GM12878 (cell line): ENCODE measurements at regions not wholly inside any gene's neighbourhood (a gene's known extent, or its start where the extent isn't known, plus 50 kb on each side); places are given as distances from the start of the nearest gene placed in this dataset.

Experiments
- ATAC-seq: fragments of 200-7000 bp; cut with Tn5 transposase; 3 replicates; pipeline ENCODE4 v1.9.1; 2020; ENCODE audit warnings: mild to moderate bottlenecking, moderate library complexity
- BruUV-seq: library from RNA; stranded (reverse); fragments of 400-500 nt; replicated peaks from 2 replicates; lab custom pipeline; 2021; lab: Mats Ljungman, UMichigan
- CTCF ChIA-PET: fragments of 300-600 bp; sonication (Branson Sonifier 250); formaldehyde crosslinking; extraction: SDS; loops from one replicate; lab custom pipeline; 2021; ENCODE audit warnings: inconsistent platforms; lab: Yijun Ruan, JAX
- POLR2A ChIA-PET: fragments of 350-600 bp; formaldehyde crosslinking; extraction: SDS; loops from one replicate; lab custom pipeline; 2021; ENCODE audit warnings: inconsistent platforms; lab: Charles Lee
- RAD21 ChIA-PET: fragments of 300-600 bp; sonication (Branson Sonifier 250); formaldehyde crosslinking; loops from one replicate; lab custom pipeline; 2023; ENCODE audit warnings: antibody characterized with exemption; ENCODE audit not compliant: unreplicated experiment; lab: Charles Lee
- SMC1A ChIA-PET: fragments of 300-600 bp; sonication (Branson Sonifier 250); formaldehyde crosslinking; loops from one replicate; lab custom pipeline; 2023; ENCODE audit not compliant: unreplicated experiment, uncharacterized antibody; lab: Charles Lee
- DNase-seq: peaks from one replicate; pipeline ENCODE4 v3.0.0-alpha.2; 2011; ENCODE audit warnings: low read depth, low spot score
- FAIRE-seq: peaks from 3 replicates; lab custom pipeline; 2011; peaks lifted over from hg19 to GRCh38; lab: Jason Lieb, UNC
- H2AFZ ChIP-seq: 2 replicates; pipeline ENCODE4 v1.6.0; 2011; ENCODE audit warnings: low read depth, low read length, control low read depth; ENCODE audit not compliant: control insufficient read depth
- H3K27ac ChIP-seq: 2 replicates; pipeline ENCODE4 v1.5.1; 2011; ENCODE audit warnings: control low read depth; ENCODE audit not compliant: control insufficient read depth, insufficient read depth
- H3K27me3 ChIP-seq, 2 experiments: replicated peaks in 1 of 2; 2 replicates each; pipeline versions ENCODE4 v1.6.0 to v1.6.1; 2011; ENCODE audit warnings: low read length in 1 of 2; ENCODE audit not compliant: control insufficient read depth in 2 of 2, insufficient read depth in 2 of 2
- H3K36me3 ChIP-seq, 2 experiments: 2 replicates each; pipeline ENCODE4 v1.5.1; 2011; ENCODE audit warnings: low read length in 1 of 2; ENCODE audit not compliant: control insufficient read depth in 2 of 2, insufficient read depth in 2 of 2
- H3K4me1 ChIP-seq: 2 replicates; pipeline ENCODE4 v1.6.1; 2011; ENCODE audit warnings: mild to moderate bottlenecking, low read length, moderate library complexity, mixed read lengths; ENCODE audit not compliant: control insufficient read depth, insufficient read depth
- H3K4me2 ChIP-seq: 2 replicates; pipeline ENCODE4 v1.6.0; 2011; ENCODE audit warnings: control low read depth; ENCODE audit not compliant: control insufficient read depth, insufficient read depth
- H3K4me3 ChIP-seq: fragments of 200-600 bp; sonication (generic); 2 replicates; pipeline ENCODE4 v1.5.1; 2016
- H3K79me2 ChIP-seq: 2 replicates; pipeline ENCODE4 v1.6.0; 2011; ENCODE audit warnings: low read length; ENCODE audit not compliant: control insufficient read depth, insufficient read depth
- H3K9ac ChIP-seq: 2 replicates; pipeline ENCODE4 v1.8.0; 2011; ENCODE audit warnings: low read length, control low read depth, mixed read lengths; ENCODE audit not compliant: control insufficient read depth, insufficient read depth
- H3K9me3 ChIP-seq: replicated peaks from 3 replicates; pipeline ENCODE4 v1.5.1; 2011; ENCODE audit warnings: mild to moderate bottlenecking, low read length; ENCODE audit not compliant: control insufficient read depth, insufficient read depth
- H4K20me1 ChIP-seq: 2 replicates; pipeline ENCODE4 v1.6.0; 2011; ENCODE audit not compliant: control insufficient read depth, insufficient read depth
- BCLAF1 ChIP-seq: fragments of 450-650 bp; IDR thresholded peaks from 2 replicates; pipeline ENCODE4 v1.6.1; 2017; ENCODE audit warnings: antibody characterized with exemption, mild to moderate bottlenecking, moderate library complexity
- CTCF ChIP-seq, 3 experiments: IDR thresholded peaks in 2 of 3; conservative IDR thresholded peaks in 1 of 3; 2 replicates each; pipeline ENCODE4 v1.5.1; 2011; ENCODE audit warnings: low read depth in 3 of 3, low read length in 3 of 3, mild to moderate bottlenecking in 3 of 3, control low read depth in 2 of 3, moderate library complexity in 2 of 3, inconsistent platforms in 1 of 3, mixed read lengths in 1 of 3; ENCODE audit not compliant: control insufficient read depth in 2 of 3, insufficient read depth in 1 of 3; ENCODE audit errors: extremely low read depth in 1 of 3
- EED ChIP-seq: sonication (generic); IDR thresholded peaks from 2 replicates; pipeline ENCODE4 v1.6.1; 2016; ENCODE audit warnings: antibody characterized with exemption, low read depth
- EP300 ChIP-seq, 2 experiments: fragments of 150-350 bp in 1 of 2; IDR thresholded peaks; 2 replicates each; pipeline ENCODE4 v1.6.1; 2011 to 2012; ENCODE audit warnings: low read depth in 2 of 2, low read length in 2 of 2, borderline replicate concordance in 1 of 2, improper control_type of control experiment in 1 of 2, inconsistent platforms in 1 of 2; ENCODE audit not compliant: control insufficient read depth in 1 of 2
- FOS ChIP-seq: IDR thresholded peaks from 3 replicates; pipeline ENCODE4 v1.6.1; 2011; ENCODE audit warnings: borderline replicate concordance; ENCODE audit not compliant: insufficient read length; ENCODE audit errors: extremely low read depth
- MAX ChIP-seq: IDR thresholded peaks from 2 replicates; pipeline ENCODE4 v1.6.1; 2012; ENCODE audit warnings: low read depth, low read length, improper control_type of control experiment
- NFYB ChIP-seq: IDR thresholded peaks from 2 replicates; pipeline ENCODE4 v1.6.1; 2011; ENCODE audit warnings: low read depth, mild to moderate bottlenecking, low read length, improper control_type of control experiment, moderate library complexity; ENCODE audit not compliant: insufficient read depth
- NRF1 ChIP-seq: conservative IDR thresholded peaks from 2 replicates; pipeline ENCODE4 v1.6.1; 2011; ENCODE audit warnings: mild to moderate bottlenecking, low read depth, low read length, improper control_type of control experiment
- PBX3 ChIP-seq: IDR thresholded peaks from 2 replicates; pipeline ENCODE4 v1.6.1; 2011; ENCODE audit warnings: mild to moderate bottlenecking, low read depth, low read length, moderate library complexity; ENCODE audit not compliant: insufficient replicate concordance
- TAF1 ChIP-seq: IDR thresholded peaks from 2 replicates; pipeline ENCODE4 v1.6.1; 2011; ENCODE audit warnings: mild to moderate bottlenecking, low read depth, low read length, borderline replicate concordance
- TARDBP ChIP-seq: IDR thresholded peaks from 2 replicates; pipeline ENCODE4 v1.6.1; 2016; ENCODE audit warnings: borderline replicate concordance
- TCF7 ChIP-seq: IDR thresholded peaks from 2 replicates; pipeline ENCODE4 v1.6.1; 2014; ENCODE audit warnings: antibody characterized with exemption, borderline replicate concordance
- ZBTB33 ChIP-seq: fragments of 450-650 bp; IDR thresholded peaks from 2 replicates; pipeline ENCODE4 v1.6.1; 2017; ENCODE audit warnings: mild to moderate bottlenecking
- ZNF24 ChIP-seq: fragments of 450-650 bp; IDR thresholded peaks from 2 replicates; pipeline ENCODE4 v1.6.1; 2017; ENCODE audit warnings: antibody characterized with exemption, mild to moderate bottlenecking
- WGBS: methylation state at CpG from one replicate; pipeline ENCODE4 v1.1.6; 2016; ENCODE audit warnings: low lambda C conversion rate; ENCODE audit not compliant: insufficient replicate concordance, insufficient coverage; ENCODE audit errors: missing lambda C conversion rate; 5-methylcytosine and 5-hydroxymethylcytosine counted together
- in situ Hi-C: fragments of 300-500 bp; cut with MboI; formaldehyde crosslinking; loops from 9 replicates; pipeline ENCODE4 v1.14.3; 2018; ENCODE audit warnings: mixed read lengths
- intact Hi-C: fragments of 100-400 bp; cut with micrococcal nuclease; formaldehyde crosslinking; loops from one replicate; pipeline ENCODE4 v1.14.2; 2022; ENCODE audit not compliant: unreplicated experiment

- H3K9me3 ChIP-seq = no peaks in the 10 kb centered on the region
- no peak overlapping the region for H3K4me2 ChIP-seq
- no peaks in the 10 kb centered on the region for H3K4me1 ChIP-seq
- H3K9ac ChIP-seq = no peak overlapping the region
- no peaks in the 10 kb centered on the region for H3K79me2 ChIP-seq
- DNase-seq (no peak), FAIRE-seq (no peak), ATAC-seq (peak; percentile 82)
- WGBS = 1% methylated on average over 3 of the region's 3 CpGs
- CTCF ChIA-PET = interaction anchor here (0.6 kb wide), 1 partner anchor 296 kb away, joined by 3 read pairs; no protein-coding TSS in a partner anchor
- POLR2A ChIA-PET = no interaction called here
- SMC1A ChIA-PET = no interaction called here
- no peaks in the 10 kb centered on the region for H3K27me3 ChIP-seq
- RAD21 ChIA-PET = interaction anchor here (0.7 to 1.1 kb wide), 3 partner anchors 58 to 735 kb away, joined by 3 to 5 read pairs (median 3); no protein-coding TSS in a partner anchor
- intact Hi-C loops = loop anchor here (10.0 kb wide), 1 partner anchor 299 kb away; the partner anchor contains the start of genes GALNT4 and POC1B
- in situ Hi-C loops = no loop called here
- H3K36me3 ChIP-seq = no peaks in the 10 kb centered on the region
- no peak overlapping the region for H3K27ac ChIP-seq
- H2AFZ ChIP-seq = no peak overlapping the region
- no TSS peak for BruUV-seq
- H4K20me1 ChIP-seq = no peaks in the 10 kb centered on the region
- no peak overlapping the region for H3K4me3 ChIP-seq
- TF ChIP-seq MAX (no peak), FOS (no peak), TARDBP (no peak), NFYB (no peak), NRF1 (no peak), EED (peak; percentile 62), TCF7 (0 out of 2 replicates have a peak, but pooled peaks have one; percentile 59), CTCF (IDR thresholded peaks at IDR 0.05 in 2 of 3, conservative IDR thresholded peaks at IDR 0.05 in 1 of 3; ENCODE audit: control insufficient read depth in 2 of 3, extremely low read depth in 1 of 3, insufficient read depth in 1 of 3, low read depth in 3 of 3, low read length in 3 of 3) (no peak), PBX3 (no peak), TAF1 (no peak), ZNF24 (no peak), EP300 (IDR thresholded peaks at IDR 0.05; ENCODE audit: borderline replicate concordance in 1 of 2, control insufficient read depth in 1 of 2, low read depth in 2 of 2, low read length in 2 of 2) (no peak), ZBTB33 (no peak), BCLAF1 (no peak)
Observed at GRCh38 chr12:89225808-89226411, 126.4 kb downstream of the DUSP6 start.
